Colonic mucosa (tissue), 4 donors: ENCODE measurements at regions not wholly inside any gene's neighbourhood (a gene's known extent, or its start where the extent isn't known, plus 50 kb on each side); places are given as distances from the start of the nearest gene placed in this dataset.

Source experiments
- DNase-seq: peaks from one replicate; pipeline ENCODE4 v3.0.0-alpha.2; 2020
- H3K27ac ChIP-seq: fragments of 200-600 bp; one replicate; pipeline ENCODE4 v1.8.0; 2021
- H3K27me3 ChIP-seq: fragments of 200-600 bp; one replicate; pipeline ENCODE4 v1.8.0; 2021
- H3K36me3 ChIP-seq: fragments of 200-600 bp; one replicate; pipeline ENCODE4 v1.8.0; 2021
- H3K4me1 ChIP-seq: fragments of 200-600 bp; one replicate; pipeline ENCODE4 v1.8.0; 2021; ENCODE audit warnings: mild to moderate bottlenecking
- H3K4me3 ChIP-seq: fragments of 200-600 bp; one replicate; pipeline ENCODE4 v1.8.0; 2021
- H3K9ac ChIP-seq, 2 donors: one replicate each; pipeline ENCODE4 v1.7.0; 2013; ENCODE audit warnings: control low read depth in 2 of 2, low read depth in 2 of 2, low read length in 2 of 2
- H3K9me3 ChIP-seq: fragments of 200-600 bp; one replicate; pipeline ENCODE4 v1.8.0; 2021
- CTCF ChIP-seq: fragments of 200-600 bp; IDR thresholded peaks from one replicate; pipeline ENCODE4 v1.8.0; 2022; ENCODE audit warnings: antibody characterized with exemption, mild to moderate bottlenecking
- intact Hi-C: fragments of 100-400 bp; cut with DNase I; formaldehyde crosslinking; loops from one replicate; pipeline ENCODE4 v1.14.1; 2022
- donor health status: healthy.
- donor health status: DM: no; HTN: no; CAD: no.
- donor health status: DM: no; HTN: no; CAD: no.

- Histone ChIP-seq H3K27me3 (no peaks in the 10 kb centered on the region), H3K9me3 (no peaks in the 10 kb centered on the region), H3K27ac (no peak overlapping the region), H3K4me1 (no peaks in the 10 kb centered on the region), H3K4me3 (no peak overlapping the region), H3K36me3 (no peaks in the 10 kb centered on the region), H3K9ac (no peak overlapping the region)
- DNase-seq: no peak
- intact Hi-C loops: no loop called here
- TF ChIP-seq CTCF: no peak
Measured at GRCh38 chr2:157929871-157930667, 53.9 kb upstream of the ACVR1 start.

- Histone ChIP-seq H3K9ac (no peak overlapping the region), H3K27me3 (no peaks in the 10 kb centered on the region), H3K4me1 (no peaks in the 10 kb centered on the region), H3K36me3 (no peaks in the 10 kb centered on the region), H3K4me3 (no peak overlapping the region), H3K9me3 (no peaks in the 10 kb centered on the region), H3K27ac (no peak overlapping the region)
- DNase-seq: no peak
- TF ChIP-seq CTCF: no peak
- intact Hi-C loops: no loop called here
Measured at GRCh38 chr2:157928372-157928771, 52.2 kb upstream of the ACVR1 start.

GRCh38 chr2:157927155-157927554 is 51.0 kb upstream of the ACVR1 start:
- Histone ChIP-seq H3K27me3 (no peaks in the 10 kb centered on the region), H3K27ac (no peak overlapping the region), H3K9me3 (no peaks in the 10 kb centered on the region), H3K36me3 (no peaks in the 10 kb centered on the region), H3K9ac (no peak overlapping the region), H3K4me1 (no peaks in the 10 kb centered on the region), H3K4me3 (no peak overlapping the region)
- no peak for TF ChIP-seq CTCF
- intact Hi-C loops: no loop called here
- DNase-seq: no peak
